Cardiac muscle cell (in vitro differentiated cells and primary cell): ENCODE measurements at regions not wholly inside any gene's neighbourhood (a gene's known extent, or its start where the extent isn't known, plus 50 kb on each side); places are given as distances from the start of the nearest gene placed in this dataset.

Experiments used
- DNase-seq, 2 donors: peaks; one replicate each; pipeline versions ENCODE4 v3.0.0 to v3.0.0-alpha.2; 2010 to 2017; ENCODE audit warnings: low read depth in 1 of 2, low spot score in 1 of 2
- H3K27ac ChIP-seq: fragments of 200-600 bp; sonication (generic); 2 replicates; pipeline ENCODE4 v1.5.1; 2016
- H3K27me3 ChIP-seq: fragments of 200-600 bp; sonication (generic); 2 replicates; pipeline ENCODE4 v1.6.0; 2016; ENCODE audit warnings: control low read depth
- H3K36me3 ChIP-seq: fragments of 200-600 bp; sonication (generic); 2 replicates; pipeline ENCODE4 v1.5.1; 2016; ENCODE audit warnings: control low read depth
- H3K4me1 ChIP-seq: fragments of 200-600 bp; sonication (generic); 2 replicates; pipeline ENCODE4 v1.8.1; 2017; ENCODE audit warnings: low read depth, mild to moderate bottlenecking, mixed run types
- H3K4me3 ChIP-seq: fragments of 200-600 bp; sonication (generic); 2 replicates; pipeline ENCODE4 v1.5.1; 2016; ENCODE audit warnings: mild to moderate bottlenecking
- H3K9me3 ChIP-seq: fragments of 200-600 bp; sonication (generic); 2 replicates; pipeline ENCODE4 v1.5.1; 2017; ENCODE audit warnings: low read depth, mild to moderate bottlenecking, control low read depth
- CTCF ChIP-seq: IDR thresholded peaks from 2 replicates; pipeline ENCODE4 v1.5.1; 2012; ENCODE audit warnings: low read depth, mild to moderate bottlenecking, low read length

DNA sequence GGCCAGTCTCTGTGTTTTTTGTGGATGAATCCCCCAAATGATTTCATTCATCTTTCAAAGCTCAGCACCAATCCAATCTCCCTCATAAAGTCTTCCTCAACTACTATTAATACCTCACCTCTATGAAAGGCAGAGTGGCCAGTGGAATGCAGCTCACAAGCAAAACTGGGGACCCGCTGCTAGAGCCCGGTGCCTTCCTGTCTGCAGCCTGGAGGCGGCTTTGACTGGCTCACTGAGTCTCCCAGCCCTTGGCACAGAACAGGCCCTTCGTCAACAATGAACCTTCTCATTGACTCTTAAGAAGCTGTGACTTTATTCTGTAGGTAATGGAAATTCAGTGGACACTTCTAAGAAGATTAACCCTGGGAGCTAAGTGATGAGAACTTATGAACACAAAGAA is 86.8 kb upstream of the RAB4A start:
- DNase-seq = peak in 1 of 2 donors; percentile 58

GRCh38 chr1:229185963-229186362 is 84.9 kb upstream of the RAB4A start:
- DNase-seq = no peak
- no peaks in the 10 kb centered on the region for H3K36me3 ChIP-seq
- H3K4me3 ChIP-seq = no peak overlapping the region
- no peak overlapping the region for H3K27ac ChIP-seq
- H3K9me3 ChIP-seq = no peaks in the 10 kb centered on the region
- H3K27me3 ChIP-seq = no peaks in the 10 kb centered on the region
- H3K4me1 ChIP-seq = no peaks in the 10 kb centered on the region
- no peak for TF ChIP-seq CTCF

More for the DNA sequence above, 86.8 kb upstream of the RAB4A start:
- Histone ChIP-seq H3K4me1 (no peaks in the 10 kb centered on the region), H3K4me3 (no peak overlapping the region), H3K9me3 (no peaks in the 10 kb centered on the region), H3K27me3 (no peaks in the 10 kb centered on the region), H3K36me3 (no peaks in the 10 kb centered on the region), H3K27ac (no peak overlapping the region)
- no peak for TF ChIP-seq CTCF

GRCh38 chr1:229186373-229187056 is 84.4 kb upstream of the RAB4A start:
- Histone ChIP-seq H3K4me1 (no peaks in the 10 kb centered on the region), H3K9me3 (no peaks in the 10 kb centered on the region), H3K36me3 (no peaks in the 10 kb centered on the region), H3K4me3 (no peak overlapping the region), H3K27ac (no peak overlapping the region), H3K27me3 (no peaks in the 10 kb centered on the region)
- DNase-seq = no peak
- TF ChIP-seq CTCF = no peak

DNA sequence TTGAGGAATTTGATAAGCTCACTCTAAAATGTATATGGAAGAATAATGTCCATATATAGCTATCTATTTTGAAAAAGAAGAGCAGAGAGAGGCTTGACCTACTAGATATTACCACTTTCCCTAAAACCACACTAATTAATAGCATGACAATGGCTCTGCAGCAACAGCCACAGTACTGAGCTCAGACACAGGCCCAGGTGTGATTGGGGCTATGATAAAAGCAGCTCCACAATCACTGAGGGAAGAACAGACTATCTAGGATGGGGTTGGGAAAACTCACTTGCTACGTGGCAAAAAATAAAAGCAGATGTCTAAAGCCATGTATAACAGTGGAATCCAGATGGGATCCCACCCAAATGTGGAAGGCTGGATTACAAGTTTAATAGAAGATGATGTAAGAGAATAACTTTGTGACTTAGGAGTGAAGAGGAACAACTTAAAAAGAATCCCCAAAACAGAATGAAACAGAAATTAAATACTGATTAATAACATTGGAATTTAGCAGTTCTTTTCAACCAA is 80.8 kb upstream of the RAB4A start:
- TF ChIP-seq CTCF = no peak
- DNase-seq = peak in 1 of 2 donors; percentile 40
- H3K27ac ChIP-seq = no peak overlapping the region
- H3K36me3 ChIP-seq = no peaks in the 10 kb centered on the region
- no peak overlapping the region for H3K4me3 ChIP-seq
- H3K27me3 ChIP-seq = no peaks in the 10 kb centered on the region
- no peaks in the 10 kb centered on the region for H3K9me3 ChIP-seq
- no peaks in the 10 kb centered on the region for H3K4me1 ChIP-seq

- H3K4me3 ChIP-seq = no peak overlapping the region
- H3K36me3 ChIP-seq = no peaks in the 10 kb centered on the region
- no peak for DNase-seq
- no peaks in the 10 kb centered on the region for H3K27me3 ChIP-seq
- H3K27ac ChIP-seq = no peak overlapping the region
- no peaks in the 10 kb centered on the region for H3K4me1 ChIP-seq
- no peak for TF ChIP-seq CTCF
- H3K9me3 ChIP-seq = no peaks in the 10 kb centered on the region
These were observed 79.7 kb upstream of the RAB4A start for GRCh38 chr1:229191066-229191674.
